K562 (cell line): ENCODE measurements at regions not wholly inside any gene's neighbourhood (a gene's known extent, or its start where the extent isn't known, plus 50 kb on each side); places are given as distances from the start of the nearest gene placed in this dataset.

ENCODE experiments used
- CC2D1A ChIP-seq: fragments of 450-650 bp; IDR thresholded peaks from 2 replicates; pipeline ENCODE4 v1.6.1; 2017; ENCODE audit warnings: mild to moderate bottlenecking
- CHD1 ChIP-seq: fragments of 200-600 bp; sonication (generic); IDR thresholded peaks from one replicate; pipeline ENCODE4 v1.6.1; 2012; ENCODE audit warnings: mild to moderate bottlenecking, moderate library complexity, low read length, inconsistent platforms
- CSDE1 ChIP-seq, 2 experiments: fragments of 450-650 bp; IDR thresholded peaks; 2 replicates each; pipeline ENCODE4 v1.6.1; 2016; ENCODE audit warnings: mild to moderate bottlenecking in 1 of 2
- ERF ChIP-seq: fragments of 450-650 bp; formaldehyde crosslinking; IDR thresholded peaks from 2 replicates; pipeline ENCODE4 v1.4.0; 2020; ENCODE audit warnings: mild to moderate bottlenecking, mixed read lengths
- HDAC6 ChIP-seq: IDR thresholded peaks from 2 replicates; pipeline ENCODE4 v1.6.1; 2012; ENCODE audit warnings: low read depth, mild to moderate bottlenecking, control low read depth, inconsistent platforms, low read length, moderate library complexity
- KAT8 ChIP-seq: fragments of 450-650 bp; IDR thresholded peaks from 2 replicates; pipeline ENCODE4 v1.6.1; 2016; ENCODE audit warnings: low read depth, mild to moderate bottlenecking
- KLF10 ChIP-seq: fragments of 250-450 bp; sonication (Bioruptor Pico); IDR thresholded peaks from 2 replicates; pipeline ENCODE4 v1.6.1; 2021; ENCODE audit warnings: matching md5 sums
- PHTF2 ChIP-seq: fragments of 250-450 bp; sonication (Bioruptor Pico); IDR thresholded peaks from 2 replicates; pipeline ENCODE4 v1.5.0; 2021; ENCODE audit warnings: mild to moderate bottlenecking
- POLR2B ChIP-seq: fragments of 450-650 bp; IDR thresholded peaks from 2 replicates; pipeline ENCODE4 v1.6.1; 2018; ENCODE audit warnings: low read depth; ENCODE audit not compliant: partially characterized antibody
- RCOR1 ChIP-seq, 2 experiments: IDR thresholded peaks; 2 replicates each; pipeline ENCODE4 v1.6.1; 2012; ENCODE audit warnings: low read depth in 2 of 2, low read length in 2 of 2, borderline replicate concordance in 1 of 2, improper control_type of control experiment in 1 of 2
- RNF2 ChIP-seq: sonication (generic); IDR thresholded peaks from 2 replicates; pipeline ENCODE4 v1.6.1; 2016
- SMARCE1 ChIP-seq: fragments of 450-650 bp; IDR thresholded peaks from 2 replicates; pipeline ENCODE4 v1.7.1; 2016; ENCODE audit warnings: mild to moderate bottlenecking
- TBL1XR1 ChIP-seq, 2 experiments: IDR thresholded peaks; 2 replicates each; pipeline ENCODE4 v1.6.1; 2012; ENCODE audit warnings: improper control_type of control experiment in 2 of 2, low read length in 2 of 2, mild to moderate bottlenecking in 1 of 2
- TOE1 ChIP-seq, 2 experiments: fragments of 450-650 bp in 1 of 2; sonication (generic) in 1 of 2; formaldehyde crosslinking in 1 of 2; IDR thresholded peaks; 2 replicates each; pipeline versions ENCODE4 v1.7.1 to v1.8.0; 2016 to 2022; ENCODE audit warnings: borderline replicate concordance in 2 of 2, mild to moderate bottlenecking in 2 of 2, antibody characterized with exemption in 1 of 2, inconsistent platforms in 1 of 2, low read depth in 1 of 2, missing genetic modification reagents in 1 of 2, moderate library complexity in 1 of 2
- ZEB2 ChIP-seq: fragments of 450-650 bp; IDR thresholded peaks from 2 replicates; pipeline ENCODE4 v1.6.1; 2016
- ZNF165 ChIP-seq: fragments of 250-450 bp; sonication (Bioruptor Pico); IDR thresholded peaks from 2 replicates; pipeline ENCODE4 v1.4.0; 2020; ENCODE audit warnings: borderline replicate concordance
- ZNF830 ChIP-seq: fragments of 250-450 bp; sonication (Bioruptor Pico); IDR thresholded peaks from 2 replicates; pipeline ENCODE4 v1.5.0; 2021; ENCODE audit warnings: mild to moderate bottlenecking
- TF ChIP-seq, protein P1 (sequence below): fragments of 450-650 bp; formaldehyde crosslinking; IDR thresholded peaks from 2 replicates; pipeline ENCODE4 v1.4.0; 2020; ENCODE audit warnings: mild to moderate bottlenecking, moderate library complexity
- TF ChIP-seq, protein P2 (sequence below): fragments of 150-350 bp; conservative IDR thresholded peaks from 2 replicates; pipeline ENCODE4 v1.6.1; 2014; ENCODE audit warnings: low read length
- TF ChIP-seq, protein P3 (sequence below): sonication (generic); formaldehyde crosslinking; IDR thresholded peaks from 2 replicates; pipeline ENCODE4 v1.8.0; 2022; ENCODE audit warnings: missing genetic modification reagents, mild to moderate bottlenecking, moderate library complexity, borderline replicate concordance

DNA sequence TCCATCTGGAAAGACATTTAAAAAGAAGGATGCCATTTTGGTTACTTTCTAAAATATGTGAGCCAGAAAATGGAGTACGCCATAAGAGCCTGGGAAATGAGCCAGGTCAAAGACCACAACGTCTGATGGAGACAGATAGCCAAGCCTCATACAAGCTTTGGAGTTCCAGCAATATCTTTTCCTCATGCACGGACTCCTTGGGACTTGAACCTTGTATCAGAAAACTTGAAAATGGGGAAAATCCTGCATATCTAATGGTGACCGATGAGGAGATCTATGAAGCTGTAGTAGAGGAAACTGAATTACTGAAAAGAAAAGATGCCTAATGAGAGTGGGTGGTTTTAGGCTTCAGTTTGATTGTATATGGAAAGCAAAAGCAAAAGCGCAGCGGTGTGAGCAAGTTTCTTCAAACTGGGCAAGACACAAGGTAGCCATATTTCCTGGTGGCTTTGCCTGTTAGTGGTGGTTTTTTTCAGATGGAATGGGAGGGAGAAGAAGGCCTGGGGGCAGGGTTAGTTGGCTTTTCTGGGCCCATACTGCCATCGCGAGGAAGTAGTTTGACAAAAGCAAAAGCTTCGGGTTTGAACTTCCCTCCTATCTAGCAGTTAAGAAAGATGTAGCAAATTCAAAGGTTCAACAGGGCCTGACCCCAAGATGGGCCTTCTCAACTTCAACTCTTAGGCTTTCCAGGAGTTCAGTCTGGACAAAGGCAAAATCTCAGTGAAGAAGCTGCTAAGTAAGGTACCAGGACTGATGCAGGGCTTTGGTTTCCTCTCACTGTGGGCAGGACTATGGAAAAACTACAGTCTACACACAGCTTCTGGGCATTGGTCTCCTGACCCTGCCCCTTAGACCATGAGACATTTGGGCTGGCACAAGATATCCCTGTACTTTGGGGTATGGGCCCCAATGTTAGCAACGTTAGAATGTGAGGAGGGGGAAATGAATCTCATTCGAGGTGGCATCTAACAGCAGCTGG, 210.0 kb upstream of the STK26 start (continued):
- TF ChIP-seq SMARCE1 = no peak
- TF ChIP-seq TOE1 (IDR thresholded peaks at IDR 0.05; ENCODE audit: borderline replicate concordance) = peak; percentile 44; the same call in 1 of the 2 replicates
- TF ChIP-seq TOE1 (CRISPR knock-in tag; IDR thresholded peaks at IDR 0.05; ENCODE audit: borderline replicate concordance, low read depth) = no peak
- TF ChIP-seq CHD1 = no peak
- no peak for TF ChIP-seq ERF (CRISPR knock-in tag)
- no peak for TF ChIP-seq ZNF830 (CRISPR knock-in tag)
- TF ChIP-seq, protein P1, sequence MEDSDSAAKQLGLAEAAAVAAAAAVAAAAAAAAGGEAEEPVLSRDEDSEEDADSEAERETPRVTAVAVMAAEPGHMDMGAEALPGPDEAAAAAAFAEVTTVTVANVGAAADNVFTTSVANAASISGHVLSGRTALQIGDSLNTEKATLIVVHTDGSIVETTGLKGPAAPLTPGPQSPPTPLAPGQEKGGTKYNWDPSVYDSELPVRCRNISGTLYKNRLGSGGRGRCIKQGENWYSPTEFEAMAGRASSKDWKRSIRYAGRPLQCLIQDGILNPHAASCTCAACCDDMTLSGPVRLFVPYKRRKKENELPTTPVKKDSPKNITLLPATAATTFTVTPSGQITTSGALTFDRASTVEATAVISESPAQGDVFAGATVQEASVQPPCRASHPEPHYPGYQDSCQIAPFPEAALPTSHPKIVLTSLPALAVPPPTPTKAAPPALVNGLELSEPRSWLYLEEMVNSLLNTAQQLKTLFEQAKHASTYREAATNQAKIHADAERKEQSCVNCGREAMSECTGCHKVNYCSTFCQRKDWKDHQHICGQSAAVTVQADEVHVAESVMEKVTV (CRISPR knock-in tag) = 0 out of 2 replicates have a peak, but pooled peaks have one; percentile 29
- no peak for TF ChIP-seq ZNF165
- TF ChIP-seq CC2D1A = no peak
- TF ChIP-seq PHTF2 (CRISPR knock-in tag) = no peak
- TF ChIP-seq, protein P2, sequence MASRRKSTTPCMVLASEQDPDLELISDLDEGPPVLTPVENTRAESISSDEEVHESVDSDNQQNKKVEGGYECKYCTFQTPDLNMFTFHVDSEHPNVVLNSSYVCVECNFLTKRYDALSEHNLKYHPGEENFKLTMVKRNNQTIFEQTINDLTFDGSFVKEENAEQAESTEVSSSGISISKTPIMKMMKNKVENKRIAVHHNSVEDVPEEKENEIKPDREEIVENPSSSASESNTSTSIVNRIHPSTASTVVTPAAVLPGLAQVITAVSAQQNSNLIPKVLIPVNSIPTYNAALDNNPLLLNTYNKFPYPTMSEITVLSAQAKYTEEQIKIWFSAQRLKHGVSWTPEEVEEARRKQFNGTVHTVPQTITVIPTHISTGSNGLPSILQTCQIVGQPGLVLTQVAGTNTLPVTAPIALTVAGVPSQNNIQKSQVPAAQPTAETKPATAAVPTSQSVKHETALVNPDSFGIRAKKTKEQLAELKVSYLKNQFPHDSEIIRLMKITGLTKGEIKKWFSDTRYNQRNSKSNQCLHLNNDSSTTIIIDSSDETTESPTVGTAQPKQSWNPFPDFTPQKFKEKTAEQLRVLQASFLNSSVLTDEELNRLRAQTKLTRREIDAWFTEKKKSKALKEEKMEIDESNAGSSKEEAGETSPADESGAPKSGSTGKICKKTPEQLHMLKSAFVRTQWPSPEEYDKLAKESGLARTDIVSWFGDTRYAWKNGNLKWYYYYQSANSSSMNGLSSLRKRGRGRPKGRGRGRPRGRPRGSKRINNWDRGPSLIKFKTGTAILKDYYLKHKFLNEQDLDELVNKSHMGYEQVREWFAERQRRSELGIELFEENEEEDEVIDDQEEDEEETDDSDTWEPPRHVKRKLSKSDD = no peak
- no peak for TF ChIP-seq POLR2B
- no peak for TF ChIP-seq ZEB2
- TF ChIP-seq HDAC6 = no peak
- TF ChIP-seq, protein P3, sequence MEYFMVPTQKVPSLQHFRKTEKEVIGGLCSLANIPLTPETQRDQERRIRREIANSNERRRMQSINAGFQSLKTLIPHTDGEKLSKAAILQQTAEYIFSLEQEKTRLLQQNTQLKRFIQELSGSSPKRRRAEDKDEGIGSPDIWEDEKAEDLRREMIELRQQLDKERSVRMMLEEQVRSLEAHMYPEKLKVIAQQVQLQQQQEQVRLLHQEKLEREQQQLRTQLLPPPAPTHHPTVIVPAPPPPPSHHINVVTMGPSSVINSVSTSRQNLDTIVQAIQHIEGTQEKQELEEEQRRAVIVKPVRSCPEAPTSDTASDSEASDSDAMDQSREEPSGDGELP = no peak
- TF ChIP-seq KAT8 = peak; percentile 88
- TF ChIP-seq RCOR1 (IDR thresholded peaks at IDR 0.05; ENCODE audit: borderline replicate concordance in 1 of 2, low read depth in 2 of 2, low read length in 2 of 2) = no peak
- TF ChIP-seq KLF10 = no peak
- TF ChIP-seq RNF2 = peak; percentile 38; the same call in 1 of the 2 replicates
- no peak for TF ChIP-seq TBL1XR1 (IDR thresholded peaks at IDR 0.05; ENCODE audit: low read length in 2 of 2)
- TF ChIP-seq CSDE1 (IDR thresholded peaks at IDR 0.05) = no peak
